HEK293 (cell line): ENCODE measurements at regions not wholly inside any gene's neighbourhood (a gene's known extent, or its start where the extent isn't known, plus 50 kb on each side); places are given as distances from the start of the nearest gene placed in this dataset.

Source experiments
- CTCF ChIA-PET: fragments of 350-600 bp; formaldehyde crosslinking; extraction: SDS; loops from one replicate; lab custom pipeline; 2021; ENCODE audit warnings: antibody characterized with exemption; lab: Yijun Ruan, JAX
- POLR2A ChIA-PET: fragments of 300-600 bp; formaldehyde crosslinking; extraction: SDS; loops from one replicate; lab custom pipeline; 2020; ENCODE audit warnings: antibody characterized with exemption, inconsistent platforms; lab: Yijun Ruan, JAX
- H3K27ac ChIP-seq: fragments of 200-500 bp; sonication (Bioruptor generic); 2 replicates; pipeline ENCODE4 v1.5.1; 2014; ENCODE audit warnings: low read depth, low read length, control low read depth, inconsistent platforms; ENCODE audit errors: extremely low read depth
- H3K36me3 ChIP-seq, 2 experiments: fragments of 200-500 bp in 1 of 2; sonication (Bioruptor generic) in 1 of 2; 1 replicate in 1 of 2; 2 replicates in 1 of 2; pipeline ENCODE4 v1.5.1; 2014 to 2017; ENCODE audit warnings: inconsistent platforms in 2 of 2, low read length in 2 of 2; ENCODE audit not compliant: control insufficient read depth in 2 of 2, insufficient read depth in 1 of 2
- H3K4me1 ChIP-seq: fragments of 200-500 bp; sonication (Bioruptor generic); 2 replicates; pipeline ENCODE4 v1.5.1; 2014; ENCODE audit warnings: mild to moderate bottlenecking, low read length, inconsistent platforms; ENCODE audit not compliant: control insufficient read depth, insufficient read depth
- H3K4me3 ChIP-seq: 2 replicates; pipeline ENCODE4 v1.5.1; 2011; ENCODE audit warnings: low read depth, mild to moderate bottlenecking, control low read depth, low read length, moderate library complexity
- H3K9me3 ChIP-seq: fragments of 200-500 bp; sonication (Bioruptor generic); 2 replicates; pipeline ENCODE4 v1.5.1; 2014; ENCODE audit warnings: low read depth, low read length, inconsistent platforms; ENCODE audit not compliant: control insufficient read depth, insufficient read depth
- BCL11A ChIP-seq: fragments of 450-650 bp; formaldehyde crosslinking; IDR thresholded peaks from 2 replicates; pipeline ENCODE4 v1.5.1; 2016; ENCODE audit warnings: low read depth, missing biosample characterization, missing genetic modification characterization
- HOXC10 ChIP-seq: sonication (generic); formaldehyde crosslinking; IDR thresholded peaks from 2 replicates; pipeline ENCODE4 v1.8.1; 2023; ENCODE audit warnings: mild to moderate bottlenecking, missing genetic modification reagents
- KLF1 ChIP-seq: fragments of 450-650 bp; formaldehyde crosslinking; IDR thresholded peaks from 2 replicates; pipeline ENCODE4 v1.5.1; 2016; ENCODE audit warnings: missing biosample characterization, missing genetic modification characterization
- KLF9 ChIP-seq: fragments of 450-650 bp; formaldehyde crosslinking; IDR thresholded peaks from 2 replicates; pipeline ENCODE4 v1.5.1; 2016; ENCODE audit warnings: missing biosample characterization, missing genetic modification characterization, low read depth
- OSR2 ChIP-seq: fragments of 450-650 bp; formaldehyde crosslinking; IDR thresholded peaks from 2 replicates; pipeline ENCODE4 v1.5.1; 2016; ENCODE audit warnings: missing biosample characterization, missing genetic modification characterization
- OVOL3 ChIP-seq: fragments of 450-650 bp; formaldehyde crosslinking; IDR thresholded peaks from 2 replicates; pipeline ENCODE4 v1.5.1; 2016; ENCODE audit warnings: missing biosample characterization, missing genetic modification characterization
- RBAK ChIP-seq: fragments of 450-650 bp; formaldehyde crosslinking; IDR thresholded peaks from 2 replicates; pipeline ENCODE4 v1.5.1; 2016; ENCODE audit warnings: missing biosample characterization, missing genetic modification characterization
- WT1 ChIP-seq: fragments of 450-650 bp; formaldehyde crosslinking; IDR thresholded peaks from 2 replicates; pipeline ENCODE4 v1.5.1; 2016; ENCODE audit warnings: missing biosample characterization, missing genetic modification characterization
- ZNF112 ChIP-seq: fragments of 450-650 bp; formaldehyde crosslinking; IDR thresholded peaks from 2 replicates; pipeline ENCODE4 v1.5.0; 2017; ENCODE audit warnings: missing biosample characterization, missing genetic modification characterization
- ZNF146 ChIP-seq: fragments of 450-650 bp; formaldehyde crosslinking; IDR thresholded peaks from 2 replicates; pipeline ENCODE4 v1.5.1; 2016; ENCODE audit warnings: missing biosample characterization, missing genetic modification characterization
- ZNF155 ChIP-seq: fragments of 450-650 bp; formaldehyde crosslinking; IDR thresholded peaks from 2 replicates; pipeline ENCODE4 v1.5.1; 2016; ENCODE audit warnings: missing biosample characterization, missing genetic modification characterization
- ZNF2 ChIP-seq: fragments of 450-650 bp; formaldehyde crosslinking; IDR thresholded peaks from 2 replicates; pipeline ENCODE4 v1.5.1; 2016; ENCODE audit warnings: missing biosample characterization, missing genetic modification characterization
- ZNF292 ChIP-seq: fragments of 450-650 bp; formaldehyde crosslinking; IDR thresholded peaks from 2 replicates; pipeline ENCODE4 v1.5.1; 2016; ENCODE audit warnings: low read depth, missing biosample characterization, missing genetic modification characterization, borderline replicate concordance
- ZNF341 ChIP-seq: fragments of 450-650 bp; formaldehyde crosslinking; IDR thresholded peaks from 2 replicates; pipeline ENCODE4; 2016; ENCODE audit warnings: low read depth, missing biosample characterization, missing genetic modification characterization
- ZXDB ChIP-seq: fragments of 450-650 bp; formaldehyde crosslinking; IDR thresholded peaks from 2 replicates; pipeline ENCODE4 v1.5.1; 2016; ENCODE audit warnings: missing biosample characterization, missing genetic modification characterization
- TF ChIP-seq, protein P1 (sequence below): fragments of 450-650 bp; formaldehyde crosslinking; IDR thresholded peaks from 2 replicates; pipeline ENCODE4 v1.5.1; 2016; ENCODE audit warnings: missing biosample characterization, missing genetic modification characterization
- TF ChIP-seq, protein P2 (sequence below): fragments of 450-650 bp; formaldehyde crosslinking; IDR thresholded peaks from 2 replicates; pipeline ENCODE4 v1.5.1; 2016; ENCODE audit warnings: missing biosample characterization, missing genetic modification characterization
- TF ChIP-seq, protein P3 (sequence below): fragments of 450-650 bp; formaldehyde crosslinking; IDR thresholded peaks from 2 replicates; pipeline ENCODE4 v1.5.1; 2016; ENCODE audit warnings: missing biosample characterization, missing genetic modification characterization, borderline replicate concordance
- TF ChIP-seq, protein P4 (sequence below): fragments of 450-650 bp; formaldehyde crosslinking; conservative IDR thresholded peaks from 2 replicates; pipeline ENCODE4 v1.5.1; 2016; ENCODE audit warnings: low read depth, missing biosample characterization, missing genetic modification characterization
- TF ChIP-seq, protein P5 (sequence below): fragments of 450-650 bp; formaldehyde crosslinking; IDR thresholded peaks from 2 replicates; pipeline ENCODE4 v1.5.1; 2016; ENCODE audit warnings: missing biosample characterization, missing genetic modification characterization, low read depth
- TF ChIP-seq, protein P6 (sequence below): fragments of 450-650 bp; formaldehyde crosslinking; IDR thresholded peaks from 2 replicates; pipeline ENCODE4 v1.5.1; 2016; ENCODE audit warnings: missing biosample characterization, missing genetic modification characterization
- TF ChIP-seq, protein P7 (sequence below): fragments of 450-650 bp; formaldehyde crosslinking; IDR thresholded peaks from 2 replicates; pipeline ENCODE4 v1.5.1; 2017; ENCODE audit warnings: missing biosample characterization, missing genetic modification characterization

DNA sequence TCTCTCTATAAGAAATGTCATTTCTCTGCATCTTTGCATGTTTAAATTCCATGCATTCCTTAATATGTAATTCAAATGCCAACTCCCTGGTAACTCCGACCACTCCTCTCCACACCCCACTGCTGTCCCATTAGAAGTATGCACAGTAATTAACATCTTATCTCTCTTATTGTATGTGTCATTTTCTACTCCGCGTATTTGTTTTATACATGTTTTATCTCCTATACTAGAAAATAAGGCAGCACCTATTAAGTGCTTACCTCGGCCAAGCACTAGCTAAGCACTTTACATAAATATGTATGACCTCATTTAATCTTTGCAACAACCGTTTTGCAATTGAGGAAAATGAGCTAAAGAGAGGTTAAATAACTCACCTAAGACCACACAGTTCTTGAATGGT is 469.8 kb downstream of the BCAT1 start:
- peaks cover 26% of the 10 kb centered on the region for H3K4me1 ChIP-seq
- H3K27ac ChIP-seq = no peak overlapping the region
- no peak overlapping the region for H3K4me3 ChIP-seq
- no peaks in the 10 kb centered on the region for H3K9me3 ChIP-seq
- TF ChIP-seq, protein P1, sequence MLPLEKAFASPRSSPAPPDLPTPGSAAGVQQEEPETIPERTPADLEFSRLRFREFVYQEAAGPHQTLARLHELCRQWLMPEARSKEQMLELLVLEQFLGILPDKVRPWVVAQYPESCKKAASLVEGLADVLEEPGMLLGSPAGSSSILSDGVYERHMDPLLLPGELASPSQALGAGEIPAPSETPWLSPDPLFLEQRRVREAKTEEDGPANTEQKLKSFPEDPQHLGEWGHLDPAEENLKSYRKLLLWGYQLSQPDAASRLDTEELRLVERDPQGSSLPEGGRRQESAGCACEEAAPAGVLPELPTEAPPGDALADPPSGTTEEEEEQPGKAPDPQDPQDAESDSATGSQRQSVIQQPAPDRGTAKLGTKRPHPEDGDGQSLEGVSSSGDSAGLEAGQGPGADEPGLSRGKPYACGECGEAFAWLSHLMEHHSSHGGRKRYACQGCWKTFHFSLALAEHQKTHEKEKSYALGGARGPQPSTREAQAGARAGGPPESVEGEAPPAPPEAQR (tag by site-specific recombination) = no peak
- TF ChIP-seq KLF9 (tag by site-specific recombination) = no peak
- no peak for TF ChIP-seq BCL11A (tag by site-specific recombination)
- TF ChIP-seq, protein P2, sequence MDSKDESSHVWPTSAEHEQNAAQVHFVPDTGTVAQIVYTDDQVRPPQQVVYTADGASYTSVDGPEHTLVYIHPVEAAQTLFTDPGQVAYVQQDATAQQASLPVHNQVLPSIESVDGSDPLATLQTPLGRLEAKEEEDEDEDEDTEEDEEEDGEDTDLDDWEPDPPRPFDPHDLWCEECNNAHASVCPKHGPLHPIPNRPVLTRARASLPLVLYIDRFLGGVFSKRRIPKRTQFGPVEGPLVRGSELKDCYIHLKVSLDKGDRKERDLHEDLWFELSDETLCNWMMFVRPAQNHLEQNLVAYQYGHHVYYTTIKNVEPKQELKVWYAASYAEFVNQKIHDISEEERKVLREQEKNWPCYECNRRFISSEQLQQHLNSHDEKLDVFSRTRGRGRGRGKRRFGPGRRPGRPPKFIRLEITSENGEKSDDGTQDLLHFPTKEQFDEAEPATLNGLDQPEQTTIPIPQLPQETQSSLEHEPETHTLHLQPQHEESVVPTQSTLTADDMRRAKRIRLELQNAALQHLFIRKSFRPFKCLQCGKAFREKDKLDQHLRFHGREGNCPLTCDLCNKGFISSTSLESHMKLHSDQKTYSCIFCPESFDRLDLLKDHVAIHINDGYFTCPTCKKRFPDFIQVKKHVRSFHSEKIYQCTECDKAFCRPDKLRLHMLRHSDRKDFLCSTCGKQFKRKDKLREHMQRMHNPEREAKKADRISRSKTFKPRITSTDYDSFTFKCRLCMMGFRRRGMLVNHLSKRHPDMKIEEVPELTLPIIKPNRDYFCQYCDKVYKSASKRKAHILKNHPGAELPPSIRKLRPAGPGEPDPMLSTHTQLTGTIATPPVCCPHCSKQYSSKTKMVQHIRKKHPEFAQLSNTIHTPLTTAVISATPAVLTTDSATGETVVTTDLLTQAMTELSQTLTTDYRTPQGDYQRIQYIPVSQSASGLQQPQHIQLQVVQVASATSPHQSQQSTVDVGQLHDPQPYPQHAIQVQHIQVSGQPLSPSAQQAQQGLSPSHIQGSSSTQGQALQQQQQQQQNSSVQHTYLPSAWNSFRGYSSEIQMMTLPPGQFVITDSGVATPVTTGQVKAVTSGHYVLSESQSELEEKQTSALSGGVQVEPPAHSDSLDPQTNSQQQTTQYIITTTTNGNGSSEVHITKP (tag by site-specific recombination) = no peak
- TF ChIP-seq, protein P3, sequence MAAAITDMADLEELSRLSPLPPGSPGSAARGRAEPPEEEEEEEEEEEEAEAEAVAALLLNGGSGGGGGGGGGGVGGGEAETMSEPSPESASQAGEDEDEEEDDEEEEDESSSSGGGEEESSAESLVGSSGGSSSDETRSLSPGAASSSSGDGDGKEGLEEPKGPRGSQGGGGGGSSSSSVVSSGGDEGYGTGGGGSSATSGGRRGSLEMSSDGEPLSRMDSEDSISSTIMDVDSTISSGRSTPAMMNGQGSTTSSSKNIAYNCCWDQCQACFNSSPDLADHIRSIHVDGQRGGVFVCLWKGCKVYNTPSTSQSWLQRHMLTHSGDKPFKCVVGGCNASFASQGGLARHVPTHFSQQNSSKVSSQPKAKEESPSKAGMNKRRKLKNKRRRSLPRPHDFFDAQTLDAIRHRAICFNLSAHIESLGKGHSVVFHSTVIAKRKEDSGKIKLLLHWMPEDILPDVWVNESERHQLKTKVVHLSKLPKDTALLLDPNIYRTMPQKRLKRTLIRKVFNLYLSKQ (tag by site-specific recombination) = no peak
- TF ChIP-seq ZXDB = no peak
- TF ChIP-seq, protein P4, sequence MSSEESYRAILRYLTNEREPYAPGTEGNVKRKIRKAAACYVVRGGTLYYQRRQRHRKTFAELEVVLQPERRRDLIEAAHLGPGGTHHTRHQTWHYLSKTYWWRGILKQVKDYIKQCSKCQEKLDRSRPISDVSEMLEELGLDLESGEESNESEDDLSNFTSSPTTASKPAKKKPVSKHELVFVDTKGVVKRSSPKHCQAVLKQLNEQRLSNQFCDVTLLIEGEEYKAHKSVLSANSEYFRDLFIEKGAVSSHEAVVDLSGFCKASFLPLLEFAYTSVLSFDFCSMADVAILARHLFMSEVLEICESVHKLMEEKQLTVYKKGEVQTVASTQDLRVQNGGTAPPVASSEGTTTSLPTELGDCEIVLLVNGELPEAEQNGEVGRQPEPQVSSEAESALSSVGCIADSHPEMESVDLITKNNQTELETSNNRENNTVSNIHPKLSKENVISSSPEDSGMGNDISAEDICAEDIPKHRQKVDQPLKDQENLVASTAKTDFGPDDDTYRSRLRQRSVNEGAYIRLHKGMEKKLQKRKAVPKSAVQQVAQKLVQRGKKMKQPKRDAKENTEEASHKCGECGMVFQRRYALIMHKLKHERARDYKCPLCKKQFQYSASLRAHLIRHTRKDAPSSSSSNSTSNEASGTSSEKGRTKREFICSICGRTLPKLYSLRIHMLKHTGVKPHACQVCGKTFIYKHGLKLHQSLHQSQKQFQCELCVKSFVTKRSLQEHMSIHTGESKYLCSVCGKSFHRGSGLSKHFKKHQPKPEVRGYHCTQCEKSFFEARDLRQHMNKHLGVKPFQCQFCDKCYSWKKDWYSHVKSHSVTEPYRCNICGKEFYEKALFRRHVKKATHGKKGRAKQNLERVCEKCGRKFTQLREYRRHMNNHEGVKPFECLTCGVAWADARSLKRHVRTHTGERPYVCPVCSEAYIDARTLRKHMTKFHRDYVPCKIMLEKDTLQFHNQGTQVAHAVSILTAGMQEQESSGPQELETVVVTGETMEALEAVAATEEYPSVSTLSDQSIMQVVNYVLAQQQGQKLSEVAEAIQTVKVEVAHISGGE (tag by site-specific recombination) = no peak
- no peak for TF ChIP-seq OVOL3
- no peak for TF ChIP-seq HOXC10 (CRISPR knock-in tag)
- no peak for TF ChIP-seq ZNF292 (tag by site-specific recombination)
- TF ChIP-seq ZNF2 (tag by site-specific recombination) = no peak
- TF ChIP-seq, protein P5, sequence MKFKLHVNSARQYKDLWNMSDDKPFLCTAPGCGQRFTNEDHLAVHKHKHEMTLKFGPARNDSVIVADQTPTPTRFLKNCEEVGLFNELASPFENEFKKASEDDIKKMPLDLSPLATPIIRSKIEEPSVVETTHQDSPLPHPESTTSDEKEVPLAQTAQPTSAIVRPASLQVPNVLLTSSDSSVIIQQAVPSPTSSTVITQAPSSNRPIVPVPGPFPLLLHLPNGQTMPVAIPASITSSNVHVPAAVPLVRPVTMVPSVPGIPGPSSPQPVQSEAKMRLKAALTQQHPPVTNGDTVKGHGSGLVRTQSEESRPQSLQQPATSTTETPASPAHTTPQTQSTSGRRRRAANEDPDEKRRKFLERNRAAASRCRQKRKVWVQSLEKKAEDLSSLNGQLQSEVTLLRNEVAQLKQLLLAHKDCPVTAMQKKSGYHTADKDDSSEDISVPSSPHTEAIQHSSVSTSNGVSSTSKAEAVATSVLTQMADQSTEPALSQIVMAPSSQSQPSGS = peak; percentile 80
- peak; percentile 50; the same call in 1 of the 2 replicates for TF ChIP-seq WT1
- TF ChIP-seq, protein P6, sequence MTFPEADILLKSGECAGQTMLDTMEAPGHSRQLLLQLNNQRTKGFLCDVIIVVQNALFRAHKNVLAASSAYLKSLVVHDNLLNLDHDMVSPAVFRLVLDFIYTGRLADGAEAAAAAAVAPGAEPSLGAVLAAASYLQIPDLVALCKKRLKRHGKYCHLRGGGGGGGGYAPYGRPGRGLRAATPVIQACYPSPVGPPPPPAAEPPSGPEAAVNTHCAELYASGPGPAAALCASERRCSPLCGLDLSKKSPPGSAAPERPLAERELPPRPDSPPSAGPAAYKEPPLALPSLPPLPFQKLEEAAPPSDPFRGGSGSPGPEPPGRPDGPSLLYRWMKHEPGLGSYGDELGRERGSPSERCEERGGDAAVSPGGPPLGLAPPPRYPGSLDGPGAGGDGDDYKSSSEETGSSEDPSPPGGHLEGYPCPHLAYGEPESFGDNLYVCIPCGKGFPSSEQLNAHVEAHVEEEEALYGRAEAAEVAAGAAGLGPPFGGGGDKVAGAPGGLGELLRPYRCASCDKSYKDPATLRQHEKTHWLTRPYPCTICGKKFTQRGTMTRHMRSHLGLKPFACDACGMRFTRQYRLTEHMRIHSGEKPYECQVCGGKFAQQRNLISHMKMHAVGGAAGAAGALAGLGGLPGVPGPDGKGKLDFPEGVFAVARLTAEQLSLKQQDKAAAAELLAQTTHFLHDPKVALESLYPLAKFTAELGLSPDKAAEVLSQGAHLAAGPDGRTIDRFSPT (tag by site-specific recombination) = 0 out of 2 replicates have a peak, but pooled peaks have one; percentile 56
- no peak for TF ChIP-seq ZNF155 (tag by site-specific recombination)
- peak; percentile 75 for TF ChIP-seq KLF1 (tag by site-specific recombination)
- TF ChIP-seq OSR2 (tag by site-specific recombination) = peak; percentile 20; the same call in 1 of the 2 replicates
- TF ChIP-seq ZNF112 = no peak
- TF ChIP-seq ZNF146 = no peak
- TF ChIP-seq, protein P7, sequence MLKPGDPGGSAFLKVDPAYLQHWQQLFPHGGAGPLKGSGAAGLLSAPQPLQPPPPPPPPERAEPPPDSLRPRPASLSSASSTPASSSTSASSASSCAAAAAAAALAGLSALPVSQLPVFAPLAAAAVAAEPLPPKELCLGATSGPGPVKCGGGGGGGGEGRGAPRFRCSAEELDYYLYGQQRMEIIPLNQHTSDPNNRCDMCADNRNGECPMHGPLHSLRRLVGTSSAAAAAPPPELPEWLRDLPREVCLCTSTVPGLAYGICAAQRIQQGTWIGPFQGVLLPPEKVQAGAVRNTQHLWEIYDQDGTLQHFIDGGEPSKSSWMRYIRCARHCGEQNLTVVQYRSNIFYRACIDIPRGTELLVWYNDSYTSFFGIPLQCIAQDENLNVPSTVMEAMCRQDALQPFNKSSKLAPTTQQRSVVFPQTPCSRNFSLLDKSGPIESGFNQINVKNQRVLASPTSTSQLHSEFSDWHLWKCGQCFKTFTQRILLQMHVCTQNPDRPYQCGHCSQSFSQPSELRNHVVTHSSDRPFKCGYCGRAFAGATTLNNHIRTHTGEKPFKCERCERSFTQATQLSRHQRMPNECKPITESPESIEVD = peak; percentile 38; the same call in 1 of the 2 replicates
- no peak for TF ChIP-seq RBAK
- no peak for TF ChIP-seq ZNF341 (tag by site-specific recombination)
- POLR2A ChIA-PET = interaction anchor here (1.4 kb wide), 1 partner anchor 83 kb away, joined by 3 read pairs; no protein-coding TSS in a partner anchor
- CTCF ChIA-PET = interaction anchor here (0.5 to 1.6 kb wide), 3 partner anchors 11 to 356 kb away, joined by 3 to 4 read pairs (median 3); no protein-coding TSS in a partner anchor
- no peaks in the 10 kb centered on the region for H3K36me3 ChIP-seq
